Spleen (tissue), 11 donors: ENCODE measurements at regions not wholly inside any gene's neighbourhood (a gene's known extent, or its start where the extent isn't known, plus 50 kb on each side); places are given as distances from the start of the nearest gene placed in this dataset.
"Not testable (repeated sequence)": the region's sequence is repeated elsewhere in the genome, so short reads cannot be mapped to it uniquely, and the experiment has no call there.

Experiments used
- DNase-seq: peaks from one replicate; pipeline ENCODE4 v3.0.0-alpha.2; 2020
- H3K27ac ChIP-seq, 8 donors: fragments of 200-600 bp; sonication (generic) in 7 of 8; 1 replicate in 4 of 8; 2 replicates in 4 of 8; pipeline versions ENCODE4 v1.5.0 to v1.8.0; 2016 to 2021; ENCODE audit warnings: inconsistent platforms in 4 of 8, mild to moderate bottlenecking in 4 of 8, moderate library complexity in 1 of 8
- H3K27me3 ChIP-seq, 7 donors: fragments of 200-600 bp; sonication (generic) in 6 of 7; replicated peaks in 1 of 7; 1 replicate in 4 of 7; 2 replicates in 3 of 7; pipeline versions ENCODE4 v1.5.0 to v1.8.0; 2016 to 2021; ENCODE audit warnings: inconsistent platforms in 3 of 7, mild to moderate bottlenecking in 1 of 7
- H3K36me3 ChIP-seq, 6 donors: fragments of 200-600 bp; sonication (generic) in 5 of 6; 1 replicate in 4 of 6; 2 replicates in 2 of 6; pipeline versions ENCODE4 v1.5.0 to v1.8.0; 2016 to 2021; ENCODE audit warnings: inconsistent platforms in 2 of 6
- H3K4me1 ChIP-seq, 6 donors: fragments of 200-600 bp; sonication (generic) in 5 of 6; 1 replicate in 3 of 6; 2 replicates in 3 of 6; pipeline versions ENCODE4 v1.5.0 to v1.8.0; 2016 to 2021; ENCODE audit warnings: inconsistent platforms in 3 of 6
- H3K4me3 ChIP-seq, 8 donors: fragments of 200-600 bp; sonication (generic) in 7 of 8; 1 replicate in 4 of 8; 2 replicates in 4 of 8; pipeline versions ENCODE4 v1.5.0 to v1.8.0; 2016 to 2021; ENCODE audit warnings: inconsistent platforms in 4 of 8, mild to moderate bottlenecking in 4 of 8, moderate library complexity in 2 of 8
- H3K9me3 ChIP-seq, 8 donors: fragments of 200-600 bp; sonication (generic) in 7 of 8; 1 replicate in 4 of 8; 2 replicates in 4 of 8; pipeline versions ENCODE4 v1.5.0 to v1.8.0; 2016 to 2021; ENCODE audit warnings: inconsistent platforms in 4 of 8
- POLR2A ChIP-seq, 3 donors: fragments of 450-650 bp; IDR thresholded peaks; one replicate each; pipeline ENCODE4 v1.5.1; 2017; ENCODE audit warnings: antibody characterized with exemption in 3 of 3, mild to moderate bottlenecking in 1 of 3
- POLR2AphosphoS5 ChIP-seq, 3 donors: sonication (generic); formaldehyde crosslinking; IDR thresholded peaks; one replicate each; pipeline ENCODE4 v1.5.1; 2017; ENCODE audit warnings: antibody characterized with exemption in 3 of 3
- WGBS, 5 donors: extraction: QIAGEN DNeasy Blood & Tissue Kit in 3 of 5; methylation state at CpG; one replicate each; pipeline versions ENCODE4 v1.1.5 to v1.1.7; 2013 to 2018; 5-methylcytosine and 5-hydroxymethylcytosine counted together
- intact Hi-C: fragments of 100-400 bp; cut with DNase I; formaldehyde crosslinking; loops from one replicate; pipeline ENCODE4 v1.15.0; 2023; ENCODE audit warnings: low total_unique reads
- TF ChIP-seq, protein P1 (sequence below), 11 experiments: fragments of 200-600 bp in 7 of 11; fragments of 450-650 bp in 4 of 11; sonication (generic) in 4 of 11; IDR thresholded peaks in 8 of 11; conservative IDR thresholded peaks in 3 of 11; 1 replicate in 7 of 11; 2 replicates in 4 of 11; pipeline versions ENCODE4 v1.4.0 to v1.8.0; 2016 to 2021; ENCODE audit warnings: antibody characterized with exemption in 11 of 11, inconsistent platforms in 4 of 11, mild to moderate bottlenecking in 1 of 11
- donor health status: healthy with polysubstance abuse.
- donor health status: DM: no; HTN: no; CAD: no; lungs with moderate emphysema.
- donor health status: DM: no; HTN: no; CAD: no.
- donor health status: Bipolar disorder and iron deficiency.
- donor health status: healthy.
- donor health status: DM: no; HTN: no; CAD: no.
- donor health status: DM: yes; HTN: yes; CAD: no.

DNA sequence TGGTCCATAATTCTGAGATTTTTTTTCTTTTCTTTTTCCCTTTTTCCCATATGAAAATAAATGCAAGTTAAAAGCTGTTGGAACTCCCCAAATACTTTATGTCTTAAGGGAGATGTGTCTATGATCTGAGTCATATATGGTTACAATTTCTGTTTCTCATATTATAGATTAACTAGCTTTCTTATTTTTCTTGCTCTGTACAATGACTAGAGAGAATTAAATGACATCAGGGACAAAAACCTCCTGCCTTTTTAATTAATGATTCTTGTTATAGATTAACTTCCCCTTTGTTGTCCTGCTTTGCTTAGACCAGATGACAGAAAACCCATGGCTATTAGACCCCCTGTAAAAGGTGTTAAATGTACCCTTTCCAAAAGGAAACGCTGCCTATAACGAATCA is 643.9 kb upstream of the NXPH2 start:
- H3K27ac ChIP-seq, result no peak overlapping the region
- H3K4me3 ChIP-seq, result no peak overlapping the region
- intact Hi-C loops, result no loop called here
- TF ChIP-seq, protein P1, sequence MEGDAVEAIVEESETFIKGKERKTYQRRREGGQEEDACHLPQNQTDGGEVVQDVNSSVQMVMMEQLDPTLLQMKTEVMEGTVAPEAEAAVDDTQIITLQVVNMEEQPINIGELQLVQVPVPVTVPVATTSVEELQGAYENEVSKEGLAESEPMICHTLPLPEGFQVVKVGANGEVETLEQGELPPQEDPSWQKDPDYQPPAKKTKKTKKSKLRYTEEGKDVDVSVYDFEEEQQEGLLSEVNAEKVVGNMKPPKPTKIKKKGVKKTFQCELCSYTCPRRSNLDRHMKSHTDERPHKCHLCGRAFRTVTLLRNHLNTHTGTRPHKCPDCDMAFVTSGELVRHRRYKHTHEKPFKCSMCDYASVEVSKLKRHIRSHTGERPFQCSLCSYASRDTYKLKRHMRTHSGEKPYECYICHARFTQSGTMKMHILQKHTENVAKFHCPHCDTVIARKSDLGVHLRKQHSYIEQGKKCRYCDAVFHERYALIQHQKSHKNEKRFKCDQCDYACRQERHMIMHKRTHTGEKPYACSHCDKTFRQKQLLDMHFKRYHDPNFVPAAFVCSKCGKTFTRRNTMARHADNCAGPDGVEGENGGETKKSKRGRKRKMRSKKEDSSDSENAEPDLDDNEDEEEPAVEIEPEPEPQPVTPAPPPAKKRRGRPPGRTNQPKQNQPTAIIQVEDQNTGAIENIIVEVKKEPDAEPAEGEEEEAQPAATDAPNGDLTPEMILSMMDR (IDR thresholded peaks at IDR 0.05 in 8 of 11, conservative IDR thresholded peaks at IDR 0.05 in 3 of 11), result no peak
- TF ChIP-seq POLR2A (IDR thresholded peaks at IDR 0.05) (no peak), POLR2AphosphoS5 (IDR thresholded peaks at IDR 0.05) (no peak)
- no peaks in the 10 kb centered on the region for H3K27me3 ChIP-seq
- H3K36me3 ChIP-seq, result no peaks in the 10 kb centered on the region
- no peak for DNase-seq
- WGBS, 5 donors, result 53 to 70% (median 67%) methylated on average over 2 of the region's 2 CpGs
- H3K9me3 ChIP-seq, result peaks cover 0 to 9% (median 3%) of the 10 kb centered on the region in 8 donors
- H3K4me1 ChIP-seq, result no peaks in the 10 kb centered on the region

DNA sequence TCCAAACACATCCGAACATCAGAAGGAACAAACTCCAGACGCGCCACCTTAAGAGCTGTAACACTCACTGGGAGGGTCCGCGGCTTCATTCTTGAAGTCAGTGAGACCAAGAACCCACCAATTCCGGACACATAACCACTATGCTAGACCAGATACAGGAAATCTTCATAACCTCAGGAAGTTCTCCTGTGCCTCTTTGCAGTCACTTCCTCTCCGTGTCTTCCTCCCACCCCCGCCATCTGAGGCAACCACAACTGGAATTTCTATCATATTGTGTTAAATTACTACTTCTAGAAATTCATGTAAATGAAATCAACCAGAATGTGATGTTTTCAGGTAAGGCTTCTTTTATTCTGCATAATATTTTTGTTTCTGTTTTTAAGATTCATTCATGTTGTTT is 631.0 kb upstream of the NXPH2 start:
- intact Hi-C loops, result no loop called here
- Histone ChIP-seq H3K27ac (no peak overlapping the region), H3K4me3 (no peak overlapping the region), H3K4me1 (no peaks in the 10 kb centered on the region), H3K36me3 (no peaks in the 10 kb centered on the region), H3K27me3 (no peaks in the 10 kb centered on the region), H3K9me3 (peaks cover 0 to 46% (median 17%) of the 10 kb centered on the region in 8 donors)
- no peak for TF ChIP-seq POLR2AphosphoS5 (IDR thresholded peaks at IDR 0.05)
- TF ChIP-seq POLR2A (IDR thresholded peaks at IDR 0.05), result no peak
- TF ChIP-seq, protein P1 (IDR thresholded peaks at IDR 0.05 in 8 of 11, conservative IDR thresholded peaks at IDR 0.05 in 3 of 11), result no peak
- DNase-seq, result no peak
- WGBS, 5 donors, result 32 to 70% (median 57%) methylated on average over 8 of the region's 8 CpGs

- peaks cover 0 to 46% (median 15%) of the 10 kb centered on the region in 8 donors for H3K9me3 ChIP-seq
- intact Hi-C loops, DNase-seq, H3K36me3 ChIP-seq, H3K27me3 ChIP-seq, H3K27ac ChIP-seq, H3K4me3 ChIP-seq, H3K4me1 ChIP-seq: not testable (repeated sequence)
- WGBS, 5 donors, result 58 to 84% (median 72%) methylated on average over 10 to 15 of the region's 15 CpGs
These were observed 630.6 kb upstream of the NXPH2 start for GRCh38 chr2:139410833-139411174.

GRCh38 chr2:139410147-139410832 is 630.1 kb upstream of the NXPH2 start:
- WGBS, 5 donors, result 92 to 96% (median 94%) methylated on average over 19 to 45 of the region's 45 CpGs
- intact Hi-C loops, H3K4me3 ChIP-seq: not testable (repeated sequence)

DNA sequence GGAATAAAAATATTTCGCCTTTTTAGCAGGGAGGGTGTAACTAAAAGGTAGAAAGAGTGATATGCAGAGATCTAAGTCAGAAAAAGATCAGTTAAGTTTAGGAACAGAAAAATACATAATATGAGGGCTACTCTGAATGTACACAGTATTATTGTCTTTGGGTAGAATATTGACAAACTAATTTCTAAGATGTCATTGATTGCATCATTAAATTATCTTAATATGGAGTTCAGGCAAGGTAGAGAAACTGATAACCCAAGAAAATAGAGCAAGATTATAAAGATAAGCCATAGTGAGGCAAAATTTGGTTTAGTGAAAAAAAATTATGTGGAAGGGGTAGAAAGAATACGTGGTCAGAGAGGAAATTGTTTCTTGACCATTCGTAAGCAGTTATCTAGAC is 629.0 kb upstream of the NXPH2 start:
- intact Hi-C loops, result no loop called here
- Histone ChIP-seq H3K4me1 (no peaks in the 10 kb centered on the region), H3K4me3 (no peak overlapping the region), H3K9me3 (peaks cover 0 to 30% (median 7%) of the 10 kb centered on the region in 8 donors), H3K27ac (no peak overlapping the region), H3K36me3 (no peaks in the 10 kb centered on the region), H3K27me3 (no peaks in the 10 kb centered on the region)
- TF ChIP-seq, protein P1 (IDR thresholded peaks at IDR 0.05 in 8 of 11, conservative IDR thresholded peaks at IDR 0.05 in 3 of 11), result no peak
- TF ChIP-seq POLR2AphosphoS5 (IDR thresholded peaks at IDR 0.05), result no peak
- TF ChIP-seq POLR2A (IDR thresholded peaks at IDR 0.05), result no peak
- DNase-seq, result no peak
- 40 to 75% (median 60%) methylated on average over 3 of the region's 3 CpGs for WGBS, 5 donors

More at GRCh38 chr2:139410147-139410832, 630.1 kb upstream of the NXPH2 start:
- not testable (repeated sequence) for H3K27ac ChIP-seq, H3K27me3 ChIP-seq, H3K36me3 ChIP-seq, DNase-seq, H3K4me1 ChIP-seq
- peaks cover 0 to 41% (median 10%) of the 10 kb centered on the region in 8 donors for H3K9me3 ChIP-seq
